GM12878 (cell line): ENCODE measurements at regions not wholly inside any gene's neighbourhood (a gene's known extent, or its start where the extent isn't known, plus 50 kb on each side); places are given as distances from the start of the nearest gene placed in this dataset.

Experiments
- ATAC-seq: fragments of 200-7000 bp; cut with Tn5 transposase; 3 replicates; pipeline ENCODE4 v1.9.1; 2020; ENCODE audit warnings: mild to moderate bottlenecking, moderate library complexity
- BruUV-seq: library from RNA; stranded (reverse); fragments of 400-500 nt; replicated peaks from 2 replicates; lab custom pipeline; 2021; lab: Mats Ljungman, UMichigan
- CTCF ChIA-PET: fragments of 300-600 bp; sonication (Branson Sonifier 250); formaldehyde crosslinking; extraction: SDS; loops from one replicate; lab custom pipeline; 2021; ENCODE audit warnings: inconsistent platforms; lab: Yijun Ruan, JAX
- POLR2A ChIA-PET: fragments of 350-600 bp; formaldehyde crosslinking; extraction: SDS; loops from one replicate; lab custom pipeline; 2021; ENCODE audit warnings: inconsistent platforms; lab: Charles Lee
- RAD21 ChIA-PET: fragments of 300-600 bp; sonication (Branson Sonifier 250); formaldehyde crosslinking; loops from one replicate; lab custom pipeline; 2023; ENCODE audit warnings: antibody characterized with exemption; ENCODE audit not compliant: unreplicated experiment; lab: Charles Lee
- SMC1A ChIA-PET: fragments of 300-600 bp; sonication (Branson Sonifier 250); formaldehyde crosslinking; loops from one replicate; lab custom pipeline; 2023; ENCODE audit not compliant: unreplicated experiment, uncharacterized antibody; lab: Charles Lee
- DNase-seq: peaks from one replicate; pipeline ENCODE4 v3.0.0-alpha.2; 2011; ENCODE audit warnings: low read depth, low spot score
- FAIRE-seq: peaks from 3 replicates; lab custom pipeline; 2011; peaks lifted over from hg19 to GRCh38; lab: Jason Lieb, UNC
- H2AFZ ChIP-seq: 2 replicates; pipeline ENCODE4 v1.6.0; 2011; ENCODE audit warnings: low read depth, low read length, control low read depth; ENCODE audit not compliant: control insufficient read depth
- H3K27ac ChIP-seq: 2 replicates; pipeline ENCODE4 v1.5.1; 2011; ENCODE audit warnings: control low read depth; ENCODE audit not compliant: control insufficient read depth, insufficient read depth
- H3K27me3 ChIP-seq, 2 experiments: replicated peaks in 1 of 2; 2 replicates each; pipeline versions ENCODE4 v1.6.0 to v1.6.1; 2011; ENCODE audit warnings: low read length in 1 of 2; ENCODE audit not compliant: control insufficient read depth in 2 of 2, insufficient read depth in 2 of 2
- H3K36me3 ChIP-seq, 2 experiments: 2 replicates each; pipeline ENCODE4 v1.5.1; 2011; ENCODE audit warnings: low read length in 1 of 2; ENCODE audit not compliant: control insufficient read depth in 2 of 2, insufficient read depth in 2 of 2
- H3K4me1 ChIP-seq: 2 replicates; pipeline ENCODE4 v1.6.1; 2011; ENCODE audit warnings: mild to moderate bottlenecking, low read length, moderate library complexity, mixed read lengths; ENCODE audit not compliant: control insufficient read depth, insufficient read depth
- H3K4me2 ChIP-seq: 2 replicates; pipeline ENCODE4 v1.6.0; 2011; ENCODE audit warnings: control low read depth; ENCODE audit not compliant: control insufficient read depth, insufficient read depth
- H3K4me3 ChIP-seq: fragments of 200-600 bp; sonication (generic); 2 replicates; pipeline ENCODE4 v1.5.1; 2016
- H3K79me2 ChIP-seq: 2 replicates; pipeline ENCODE4 v1.6.0; 2011; ENCODE audit warnings: low read length; ENCODE audit not compliant: control insufficient read depth, insufficient read depth
- H3K9ac ChIP-seq: 2 replicates; pipeline ENCODE4 v1.8.0; 2011; ENCODE audit warnings: low read length, control low read depth, mixed read lengths; ENCODE audit not compliant: control insufficient read depth, insufficient read depth
- H3K9me3 ChIP-seq: replicated peaks from 3 replicates; pipeline ENCODE4 v1.5.1; 2011; ENCODE audit warnings: mild to moderate bottlenecking, low read length; ENCODE audit not compliant: control insufficient read depth, insufficient read depth
- H4K20me1 ChIP-seq: 2 replicates; pipeline ENCODE4 v1.6.0; 2011; ENCODE audit not compliant: control insufficient read depth, insufficient read depth
- CHD4 ChIP-seq: fragments of 200-600 bp; sonication (generic); IDR thresholded peaks from 2 replicates; pipeline ENCODE4 v1.6.1; 2016; ENCODE audit warnings: mild to moderate bottlenecking
- HCFC1 ChIP-seq: fragments of 150-350 bp; IDR thresholded peaks from 2 replicates; pipeline ENCODE4 v1.6.1; 2014; ENCODE audit warnings: low read length
- HDAC6 ChIP-seq: fragments of 200-600 bp; sonication (generic); IDR thresholded peaks from one replicate; pipeline ENCODE4 v1.8.0; 2017; ENCODE audit warnings: antibody characterized with exemption; ENCODE audit not compliant: unreplicated experiment
- PAX8 ChIP-seq: fragments of 450-650 bp; IDR thresholded peaks from 2 replicates; pipeline ENCODE4 v1.6.1; 2017; ENCODE audit warnings: mild to moderate bottlenecking, moderate library complexity
- SKIL ChIP-seq: fragments of 450-650 bp; IDR thresholded peaks from 2 replicates; pipeline ENCODE4 v1.6.1; 2017; ENCODE audit warnings: mild to moderate bottlenecking, low read depth, inconsistent platforms; ENCODE audit not compliant: poor library complexity, severe bottlenecking
- SMAD5 ChIP-seq: IDR thresholded peaks from 2 replicates; pipeline ENCODE4 v1.6.1; 2016; ENCODE audit warnings: antibody characterized with exemption, low read depth
- SREBF1 ChIP-seq: IDR thresholded peaks from 2 replicates; pipeline ENCODE4 v1.6.1; 2012; ENCODE audit warnings: mild to moderate bottlenecking, low read length
- SREBF2 ChIP-seq: IDR thresholded peaks from 2 replicates; pipeline ENCODE4 v1.6.1; 2012; ENCODE audit warnings: mild to moderate bottlenecking, low read length
- TCF12 ChIP-seq: IDR thresholded peaks from 2 replicates; pipeline ENCODE4 v1.6.1; 2011; ENCODE audit warnings: low read depth, mild to moderate bottlenecking, low read length
- USF2 ChIP-seq: IDR thresholded peaks from 2 replicates; pipeline ENCODE4 v1.6.1; 2011; ENCODE audit warnings: low read depth, low read length, improper control_type of control experiment, borderline replicate concordance
- WGBS: methylation state at CpG from one replicate; pipeline ENCODE4 v1.1.6; 2016; ENCODE audit warnings: low lambda C conversion rate; ENCODE audit not compliant: insufficient replicate concordance, insufficient coverage; ENCODE audit errors: missing lambda C conversion rate; 5-methylcytosine and 5-hydroxymethylcytosine counted together
- in situ Hi-C: fragments of 300-500 bp; cut with MboI; formaldehyde crosslinking; loops from 9 replicates; pipeline ENCODE4 v1.14.3; 2018; ENCODE audit warnings: mixed read lengths
- intact Hi-C: fragments of 100-400 bp; cut with micrococcal nuclease; formaldehyde crosslinking; loops from one replicate; pipeline ENCODE4 v1.14.2; 2022; ENCODE audit not compliant: unreplicated experiment

GRCh38 chr15:39204031-39204430, 376.8 kb upstream of the THBS1 start:
- Histone ChIP-seq H3K36me3 (no peaks in the 10 kb centered on the region), H2AFZ (no peak overlapping the region), H3K9me3 (no peaks in the 10 kb centered on the region), H3K9ac (no peak overlapping the region), H3K79me2 (no peaks in the 10 kb centered on the region), H3K27me3 (no peaks in the 10 kb centered on the region), H3K4me1 (no peaks in the 10 kb centered on the region), H4K20me1 (no peaks in the 10 kb centered on the region), H3K4me3 (no peak overlapping the region), H3K27ac (no peak overlapping the region), H3K4me2 (no peak overlapping the region)
- ChIA-PET POLR2A (no interaction called here), RAD21 (no interaction called here), SMC1A (no interaction called here), CTCF (no interaction called here)
- in situ Hi-C loops (no loop called here), intact Hi-C loops (no loop called here)
- DNase-seq = no peak
- no peak for ATAC-seq
- FAIRE-seq = no peak
- 0% methylated on average over 1 of the region's 1 CpG for WGBS
- TF ChIP-seq CHD4 = no peak
- no TSS peak for BruUV-seq

GRCh38 chr15:39205081-39205480, 375.8 kb upstream of the THBS1 start:
- no TSS peak for BruUV-seq

More at GRCh38 chr15:39205081-39205480, 375.8 kb upstream of the THBS1 start:
- ChIA-PET CTCF (interaction anchor here (0.8 kb wide), 1 partner anchor 120 kb away, joined by 4 read pairs; no protein-coding TSS in a partner anchor), SMC1A (no interaction called here), RAD21 (no interaction called here), POLR2A (no interaction called here)
- in situ Hi-C loops (no loop called here), intact Hi-C loops (no loop called here)
- Histone ChIP-seq H3K9ac (no peak overlapping the region), H3K4me1 (no peaks in the 10 kb centered on the region), H3K4me3 (no peak overlapping the region), H4K20me1 (no peaks in the 10 kb centered on the region), H3K79me2 (no peaks in the 10 kb centered on the region), H3K27me3 (no peaks in the 10 kb centered on the region), H3K36me3 (no peaks in the 10 kb centered on the region), H3K27ac (no peak overlapping the region), H3K9me3 (no peaks in the 10 kb centered on the region), H3K4me2 (no peak overlapping the region), H2AFZ (no peak overlapping the region)
- ATAC-seq = no peak
- FAIRE-seq = no peak
- DNase-seq = no peak
- TF ChIP-seq PAX8 (no peak), SMAD5 (no peak), TCF12 (no peak), USF2 (no peak), SKIL (no peak), SREBF1 (no peak), HCFC1 (no peak), SREBF2 (no peak), HDAC6 (no peak)
